Middle frontal gyrus (tissue), 1 donor: ENCODE measurements at regions not wholly inside any gene's neighbourhood (a gene's known extent, or its start where the extent isn't known, plus 50 kb on each side); places are given as distances from the start of the nearest gene placed in this dataset.
"Not testable (repeated sequence)": the region's sequence is repeated elsewhere in the genome, so short reads cannot be mapped to it uniquely, and the experiment has no call there.

ENCODE experiments used
- DNase-seq: peaks from one replicate; pipeline ENCODE4 v3.0.0-alpha.2; 2015; ENCODE audit warnings: low spot score; ENCODE audit errors: extremely low spot score

DNA sequence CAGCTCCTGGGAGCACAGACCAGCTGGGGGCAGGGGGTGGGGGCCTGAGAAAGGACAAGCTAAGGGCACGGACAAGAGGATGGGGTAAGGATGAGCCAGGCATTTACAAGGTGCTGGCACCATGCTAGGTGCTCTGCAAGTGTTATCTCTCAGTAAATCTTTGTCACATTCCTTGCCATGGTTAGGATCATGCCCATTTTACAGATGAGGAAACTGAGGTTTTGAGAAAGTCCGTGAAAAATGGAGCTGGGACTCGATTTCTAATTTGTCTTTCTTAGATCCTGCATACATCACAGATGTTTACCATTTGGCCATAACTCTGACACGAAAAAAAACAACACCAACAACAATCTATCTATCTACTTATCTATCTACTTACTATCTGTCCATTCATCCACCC lies 429.7 kb downstream of the MIAT start:
- DNase-seq: no peak

DNA sequence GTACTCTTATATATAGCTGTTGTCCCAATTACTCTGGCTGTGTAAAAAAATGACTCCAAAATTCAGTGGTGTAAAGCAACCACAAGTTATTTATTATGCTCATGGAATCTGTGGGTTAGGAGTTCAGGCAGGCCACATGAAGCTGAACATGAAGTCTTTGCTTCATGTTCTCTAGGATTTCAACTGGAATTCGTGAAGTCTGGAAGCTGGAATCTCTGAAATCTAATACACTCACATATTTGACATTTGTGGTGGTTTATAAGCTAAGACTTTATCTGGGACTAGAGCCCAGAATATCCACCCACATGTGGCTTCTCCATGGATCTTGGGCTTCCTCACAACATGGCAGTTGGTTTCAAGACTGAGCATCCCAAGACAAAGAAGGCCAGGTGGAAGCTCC lies 430.6 kb downstream of the MIAT start:
- DNase-seq: no peak

GRCh38 chr22:27089264-27089663 lies 431.9 kb downstream of the MIAT start:
- no peak for DNase-seq

DNA sequence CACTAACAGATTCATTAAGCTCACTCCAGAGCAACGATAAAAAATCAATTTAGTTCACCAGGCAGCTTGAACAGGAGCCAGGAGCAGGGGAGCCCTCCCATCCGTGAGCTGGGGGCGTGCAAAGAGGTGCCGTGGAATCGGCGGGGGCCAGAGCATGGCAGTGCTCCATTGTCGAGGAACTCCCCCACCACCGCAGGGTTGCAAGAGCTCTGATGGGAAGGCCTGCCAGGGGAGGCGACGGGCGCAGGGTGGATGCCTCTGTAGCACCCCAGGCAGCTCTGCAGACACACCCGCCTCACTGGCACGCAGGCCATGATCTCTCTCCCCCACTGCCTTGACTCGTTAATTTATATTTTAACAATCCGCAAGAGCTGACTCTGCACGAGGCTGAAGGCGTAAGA lies 433.2 kb downstream of the MIAT start:
- no peak for DNase-seq

- no peak for DNase-seq
Observed at GRCh38 chr22:27093422-27093821, 436.0 kb downstream of the MIAT start.

DNA sequence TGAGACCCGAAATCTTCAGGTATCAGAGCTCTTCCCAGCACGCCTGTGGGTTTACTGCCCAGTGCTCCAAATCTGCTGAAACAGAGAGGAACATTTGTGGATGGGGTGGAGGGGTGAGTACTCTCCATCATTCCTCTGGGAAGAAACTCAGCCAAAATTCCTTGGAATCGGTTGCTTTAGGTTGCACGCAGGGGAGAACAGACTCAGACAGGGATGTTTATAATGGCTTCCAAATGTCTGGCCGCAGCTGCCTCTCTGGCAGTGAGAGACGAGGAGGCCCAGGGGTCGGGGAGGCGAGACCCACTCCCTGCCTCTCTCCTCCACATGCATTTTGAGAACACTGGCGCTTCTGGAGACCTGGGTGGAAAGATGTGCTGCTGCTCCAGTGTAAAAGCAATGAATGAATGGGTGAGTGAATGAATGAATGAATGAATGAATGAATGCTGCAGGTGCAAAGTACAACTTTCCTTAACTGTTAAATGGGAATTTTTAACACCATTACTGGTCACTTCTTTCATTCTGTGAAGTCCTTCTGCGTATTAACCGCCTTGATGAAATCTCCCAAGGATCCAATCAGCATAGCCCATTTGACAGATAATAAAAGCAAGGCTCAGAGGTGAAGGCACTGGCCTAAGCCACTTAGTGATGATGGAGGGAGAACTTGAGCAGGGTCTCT lies 437.4 kb downstream of the MIAT start:
- DNase-seq: no peak

DNA sequence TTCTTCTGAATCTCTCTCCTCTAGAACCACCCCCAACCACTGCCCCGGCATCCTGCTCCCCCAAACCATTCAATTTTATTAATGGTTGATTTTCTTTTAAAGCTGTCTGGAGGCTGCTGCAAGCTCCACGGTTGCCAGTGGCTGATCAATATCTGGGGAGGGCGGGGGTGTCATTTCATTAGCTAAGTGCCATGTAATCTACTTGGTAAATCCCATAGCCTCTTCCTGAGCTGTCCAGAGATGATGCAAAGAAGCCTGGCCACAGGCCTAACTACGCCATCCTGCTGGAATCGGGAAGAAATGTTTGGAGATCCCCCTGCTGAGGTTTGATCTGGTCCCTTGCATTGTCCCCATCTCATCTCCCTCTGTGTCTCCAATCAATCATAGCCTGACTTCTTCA lies 440.1 kb downstream of the MIAT start:
- no peak for DNase-seq

GRCh38 chr22:27097933-27098332 lies 440.5 kb downstream of the MIAT start:
- no peak for DNase-seq

- no peak for DNase-seq
Observed at GRCh38 chr22:27099946-27100722, 442.7 kb downstream of the MIAT start.

GRCh38 chr22:27100789-27101188 lies 443.4 kb downstream of the MIAT start:
- no peak for DNase-seq

GRCh38 chr22:27101288-27101687 lies 443.9 kb downstream of the MIAT start:
- DNase-seq: no peak

DNA sequence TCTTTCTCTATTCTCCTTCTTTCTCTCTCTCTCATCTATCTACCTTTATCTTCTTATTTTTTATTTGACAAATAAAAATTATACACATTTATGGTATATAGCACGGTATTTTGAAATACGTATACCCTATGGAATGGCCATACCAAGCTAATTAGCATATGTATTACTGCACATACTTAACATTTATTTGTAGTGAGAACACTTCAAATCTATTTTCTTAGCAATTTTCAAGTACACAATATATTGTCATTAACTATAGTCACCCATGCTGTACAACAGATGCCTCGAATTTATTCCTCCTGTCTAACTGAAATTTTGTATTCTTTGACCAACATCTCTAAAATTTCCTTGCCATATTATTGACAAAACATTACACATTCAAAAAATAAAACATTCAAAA lies 447.1 kb downstream of the MIAT start:
- DNase-seq: no peak

DNA sequence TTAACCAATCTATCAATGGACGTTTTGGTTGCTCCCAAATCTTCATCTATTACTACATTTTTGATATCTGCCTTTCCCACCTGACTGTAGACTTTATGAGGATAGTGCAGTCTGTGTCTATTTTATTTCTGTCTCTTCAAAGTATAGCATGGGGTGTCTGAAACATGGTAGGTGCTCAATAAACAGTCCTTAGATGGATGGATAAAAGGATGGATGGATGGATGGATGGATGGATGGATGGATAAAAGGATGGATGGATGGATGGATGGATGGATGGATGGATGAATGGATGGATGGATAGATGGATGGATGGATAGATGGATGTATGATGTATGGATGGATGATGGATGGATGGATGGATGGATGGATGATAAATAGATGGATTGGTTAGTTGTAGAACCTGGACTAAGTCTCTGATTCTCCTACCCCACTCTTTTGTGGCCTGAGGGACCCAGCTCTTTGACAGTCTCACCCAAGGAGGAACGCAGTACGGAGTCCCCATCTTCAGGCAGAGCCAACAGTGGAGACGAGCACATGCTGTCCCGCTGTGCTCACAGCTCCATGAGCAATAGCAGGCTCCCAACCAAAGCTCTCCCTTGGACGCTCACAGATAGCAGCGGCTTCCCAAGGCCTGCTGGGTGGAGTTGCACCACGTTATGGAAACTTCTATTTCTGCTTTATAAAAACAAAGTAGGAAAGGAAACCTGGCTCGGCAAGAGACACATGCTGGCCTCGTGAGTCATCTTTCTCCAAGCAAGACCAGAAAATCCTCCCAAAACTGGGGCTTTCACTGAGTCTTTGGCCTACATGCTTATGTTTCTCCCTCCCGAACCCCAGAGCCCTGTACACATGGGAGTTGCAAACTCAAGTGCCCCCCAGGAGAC lies 448.0 kb downstream of the MIAT start:
- DNase-seq: no peak

DNA sequence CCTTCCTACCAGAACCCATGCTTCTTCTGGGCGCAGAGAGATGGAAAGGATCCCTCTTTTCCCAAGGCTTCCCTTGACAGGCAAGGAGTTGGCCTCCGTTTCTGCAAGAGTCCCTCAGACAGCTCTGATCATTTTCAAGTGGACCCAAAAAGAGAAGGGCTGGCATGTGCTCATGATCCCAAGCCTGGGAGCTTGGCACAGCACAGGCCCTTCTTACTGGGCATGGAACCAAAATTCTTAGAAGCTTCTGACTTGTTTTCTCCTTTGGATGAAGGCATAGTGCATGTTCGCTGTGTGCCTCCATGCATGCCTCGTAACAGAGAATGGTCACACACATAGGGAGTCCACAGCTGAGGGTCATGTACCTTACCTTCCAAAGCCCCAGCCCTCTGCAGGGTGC lies 449.6 kb downstream of the MIAT start:
- no peak for DNase-seq

DNA sequence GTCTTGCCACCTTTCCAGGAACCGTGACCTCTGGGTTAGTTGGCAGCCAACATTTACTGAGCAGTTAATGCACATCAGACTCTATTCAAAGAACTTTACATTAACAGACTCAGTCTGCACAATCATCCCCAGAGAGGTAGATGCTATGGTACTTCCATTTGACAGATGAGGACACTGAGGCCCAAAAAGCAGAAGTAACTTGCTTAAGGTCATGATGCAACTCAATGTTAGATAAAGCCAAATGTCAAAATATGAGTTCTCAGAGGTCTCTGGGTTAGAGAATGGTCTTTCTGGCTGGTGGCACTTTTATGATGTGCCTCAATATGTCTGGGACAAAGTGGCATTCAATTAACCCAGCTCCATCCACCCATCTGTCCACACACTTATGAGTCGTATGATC lies 450.0 kb downstream of the MIAT start:
- DNase-seq: no peak

DNA sequence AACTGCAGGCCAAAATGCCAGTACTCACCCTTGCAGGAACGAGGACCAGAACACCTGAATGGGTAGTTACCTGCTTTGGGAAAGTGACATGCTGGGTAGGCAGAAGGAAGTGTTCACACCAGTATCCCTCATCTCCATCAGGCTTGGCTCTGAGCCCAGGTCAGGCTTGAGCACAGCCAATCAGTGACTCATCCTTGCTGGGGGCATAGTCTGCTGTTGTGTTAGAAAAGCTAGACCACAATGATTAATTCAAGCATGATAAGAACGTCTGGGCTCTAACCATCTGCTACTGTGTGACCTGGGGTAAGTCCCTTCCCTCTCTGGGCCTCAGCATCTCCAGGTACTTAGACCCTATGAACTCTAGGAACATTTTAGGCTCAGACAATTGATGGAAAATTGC lies 450.4 kb downstream of the MIAT start:
- no peak for DNase-seq

- no peak for DNase-seq
Observed at GRCh38 chr22:27108425-27109114, 451.2 kb downstream of the MIAT start.

GRCh38 chr22:27109406-27109805 lies 452.0 kb downstream of the MIAT start:
- DNase-seq: not testable (repeated sequence)

DNA sequence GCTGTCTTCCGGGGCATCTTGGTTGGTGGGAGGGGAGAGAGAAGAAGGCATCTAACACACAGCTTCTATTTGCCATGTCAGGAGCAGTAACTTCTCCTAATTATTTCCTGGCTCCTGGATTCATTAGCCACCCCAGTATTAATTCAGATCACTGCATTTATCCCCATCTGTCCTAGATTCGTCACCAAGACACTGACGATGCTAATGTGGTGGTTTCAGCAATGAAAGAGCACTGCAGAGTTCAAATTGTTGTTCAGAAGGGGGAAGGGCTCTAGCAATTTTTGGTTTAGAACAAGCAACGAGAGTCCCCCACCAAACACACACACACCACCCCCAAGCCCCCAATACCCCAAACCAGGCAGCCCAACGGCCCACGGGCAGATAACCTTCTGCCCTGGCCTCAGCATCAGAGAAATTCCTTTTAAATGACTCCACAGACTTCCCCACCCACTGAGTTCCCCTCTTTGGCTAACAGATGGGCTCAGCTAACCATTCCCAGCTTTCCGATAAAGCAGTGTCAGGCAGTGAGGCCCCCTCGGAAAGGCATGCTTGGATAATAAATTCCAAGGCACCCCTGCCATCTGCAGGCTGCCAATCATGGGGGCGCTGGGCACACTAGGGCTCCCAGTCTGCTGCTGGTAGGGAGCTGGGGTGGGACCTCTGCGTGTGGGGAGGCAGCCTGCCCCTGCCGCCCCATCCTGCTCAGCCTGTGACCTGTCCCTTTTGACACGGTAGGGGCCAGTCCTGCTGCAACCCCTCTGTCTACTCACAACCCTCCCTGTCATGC lies 453.5 kb downstream of the MIAT start:
- DNase-seq: no peak

GRCh38 chr22:27111796-27112672 lies 454.6 kb downstream of the MIAT start:
- DNase-seq: no peak
